ENCODE measurements at regions not wholly inside any gene's neighbourhood (a gene's known extent, or its start where the extent isn't known, plus 50 kb on each side); places are given as distances from the start of the nearest gene placed in this dataset.

DNA sequence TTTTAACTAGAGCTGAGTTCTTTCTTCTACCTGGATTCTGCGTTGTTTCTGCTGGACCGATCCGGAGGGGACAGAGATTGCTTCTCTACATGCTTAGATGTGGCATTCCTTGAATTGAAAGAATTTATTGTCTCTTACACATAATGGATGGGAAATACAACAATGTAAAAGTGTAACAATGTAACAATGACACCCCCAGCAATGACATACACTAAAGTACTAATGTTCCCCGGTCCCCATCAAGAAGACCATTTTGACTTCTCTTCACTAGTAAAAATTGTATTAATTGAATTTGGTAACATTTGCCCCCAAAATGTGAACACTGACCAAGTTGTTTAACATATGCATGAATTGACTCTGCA, 760.2 kb downstream of the TAF11L14 start:
- TF ChIP-seq CTCF (IDR thresholded peaks at IDR 0.05; ENCODE audit: poor library complexity) (no peak), EZH2 (IDR thresholded peaks at IDR 0.05; ENCODE audit: borderline replicate concordance) (no peak)
